GM19463 (cell line): ENCODE measurements at regions not wholly inside any gene's neighbourhood (a gene's known extent, or its start where the extent isn't known, plus 50 kb on each side); places are given as distances from the start of the nearest gene placed in this dataset.
"Not testable (repeated sequence)": the region's sequence is repeated elsewhere in the genome, so short reads cannot be mapped to it uniquely, and the experiment has no call there.

Experiments
- ATAC-seq: cut with Tn5 transposase; IDR thresholded peaks from one replicate; pipeline ENCODE4 v1.9.1; 2021; ENCODE audit warnings: mild to moderate bottlenecking, moderate library complexity; ENCODE audit not compliant: unreplicated experiment

DNA sequence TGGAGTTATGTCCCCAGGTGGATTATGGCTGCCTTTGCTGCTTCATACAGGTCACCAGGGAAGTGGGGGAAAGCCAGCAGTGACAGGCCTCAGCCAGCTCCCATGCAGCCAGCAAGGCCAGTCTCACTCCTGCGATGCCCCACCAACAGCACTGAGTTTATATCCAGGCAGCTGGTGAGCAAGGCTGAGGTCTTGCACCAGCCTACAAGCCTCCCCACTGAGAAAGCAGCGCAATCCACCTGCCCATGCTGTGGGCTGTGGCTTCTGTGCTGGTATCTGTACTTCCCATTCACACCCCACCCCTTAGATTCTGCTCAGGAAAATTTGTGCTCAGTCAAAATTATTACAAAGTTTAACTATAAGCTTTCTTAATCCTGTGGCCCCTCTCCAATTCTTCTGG lies 153.5 kb downstream of the HHIP start:
- no peak for ATAC-seq

DNA sequence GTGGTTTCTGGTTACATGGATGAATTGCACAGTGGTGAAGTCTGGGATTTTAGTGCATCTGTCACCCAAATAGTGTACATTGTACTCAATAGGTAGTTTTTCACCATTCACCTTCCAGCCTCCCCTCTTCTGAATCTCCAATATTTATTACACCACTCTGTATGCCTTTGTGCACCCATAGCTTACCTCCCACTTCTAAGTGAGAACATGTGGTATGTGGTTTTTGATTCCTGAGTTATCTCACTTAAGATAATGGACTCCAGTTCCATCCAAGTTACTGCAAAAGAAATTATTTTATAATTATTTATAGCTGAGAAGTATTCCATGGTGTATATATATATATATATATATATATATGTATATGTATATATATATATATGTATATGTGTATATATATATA lies 155.8 kb downstream of the HHIP start:
- no peak for ATAC-seq

DNA sequence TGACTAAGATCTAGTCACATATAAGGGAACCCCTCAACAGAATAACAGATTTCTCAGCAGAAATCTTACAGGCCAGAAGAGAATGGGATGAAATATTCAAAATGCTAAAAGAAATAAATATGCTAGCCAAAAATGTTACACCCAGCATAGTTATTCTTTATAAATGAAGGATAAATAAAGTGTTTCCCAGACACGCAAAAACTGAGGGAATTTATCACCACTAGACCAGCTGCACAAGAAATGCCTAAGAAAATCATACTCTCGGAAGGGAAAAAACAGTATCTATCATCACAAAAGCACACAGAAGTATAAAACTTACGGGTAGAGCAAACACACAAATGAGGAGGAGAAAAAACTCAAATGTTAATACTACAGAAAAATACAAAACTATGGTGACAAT lies 162.1 kb downstream of the HHIP start:
- ATAC-seq = no peak

DNA sequence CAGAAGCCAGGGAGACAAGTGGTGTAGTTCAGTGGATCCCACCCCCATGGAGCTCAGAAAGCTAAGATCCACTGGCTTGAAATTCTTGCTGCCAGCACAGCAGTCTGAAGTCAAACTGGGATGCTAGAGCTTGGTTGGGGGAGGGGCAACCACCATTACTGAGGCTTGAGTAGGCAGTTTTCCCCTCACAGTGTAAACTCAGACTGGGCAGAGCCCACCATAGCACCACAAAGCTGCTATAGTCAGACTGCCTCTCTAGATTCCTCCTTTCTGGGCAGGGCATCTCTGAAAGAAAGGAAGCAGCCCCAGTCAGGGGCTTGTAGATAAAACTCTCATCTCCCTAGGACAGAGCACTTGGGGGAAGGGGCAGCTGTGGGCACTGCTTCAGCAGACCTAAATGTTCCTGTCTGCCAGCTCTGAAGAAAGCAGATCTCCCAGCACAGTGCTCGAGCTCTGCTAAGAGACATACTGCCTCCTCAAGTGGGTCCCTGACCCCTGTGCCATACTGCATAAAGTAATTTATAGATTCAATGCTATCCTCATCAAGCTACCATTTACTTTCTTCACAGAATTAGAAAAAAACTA lies 163.2 kb downstream of the HHIP start:
- no peak for ATAC-seq

DNA sequence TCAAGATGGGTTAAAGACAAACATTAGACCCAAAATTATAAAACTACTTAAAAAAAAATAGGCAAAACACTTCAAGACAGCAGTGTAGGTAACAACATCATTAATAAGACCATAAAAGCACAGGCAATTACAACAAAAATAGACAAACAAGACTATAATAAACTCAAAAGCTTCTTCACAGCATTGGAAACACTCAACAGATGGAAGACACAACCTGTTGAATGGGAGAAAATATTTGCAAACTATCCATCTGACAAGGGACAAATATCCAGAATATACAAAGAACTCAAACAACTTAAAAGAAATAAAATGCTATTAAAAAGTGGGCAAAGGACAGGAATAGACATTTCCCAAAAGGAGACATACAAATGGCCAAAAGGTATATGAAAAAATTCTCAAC lies 170.7 kb downstream of the HHIP start:
- ATAC-seq = no peak

DNA sequence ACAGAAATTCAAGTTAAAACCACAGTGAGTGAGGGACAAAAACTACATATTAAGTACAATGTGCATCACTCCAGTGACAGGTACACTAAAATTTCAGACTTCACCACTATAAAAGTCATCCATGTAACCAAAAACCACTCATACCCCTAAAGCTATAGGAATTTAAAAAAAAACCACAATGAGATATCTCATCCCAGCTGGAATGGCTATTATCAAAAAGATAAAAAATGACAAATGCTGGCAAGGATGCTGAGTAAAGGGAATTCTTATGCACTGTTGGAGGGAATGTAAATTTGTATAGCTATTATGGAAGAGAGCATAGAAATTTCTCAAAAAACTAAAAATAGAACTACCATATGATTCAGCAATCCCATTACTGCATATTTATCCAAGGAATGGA lies 171.1 kb downstream of the HHIP start:
- ATAC-seq = no peak

DNA sequence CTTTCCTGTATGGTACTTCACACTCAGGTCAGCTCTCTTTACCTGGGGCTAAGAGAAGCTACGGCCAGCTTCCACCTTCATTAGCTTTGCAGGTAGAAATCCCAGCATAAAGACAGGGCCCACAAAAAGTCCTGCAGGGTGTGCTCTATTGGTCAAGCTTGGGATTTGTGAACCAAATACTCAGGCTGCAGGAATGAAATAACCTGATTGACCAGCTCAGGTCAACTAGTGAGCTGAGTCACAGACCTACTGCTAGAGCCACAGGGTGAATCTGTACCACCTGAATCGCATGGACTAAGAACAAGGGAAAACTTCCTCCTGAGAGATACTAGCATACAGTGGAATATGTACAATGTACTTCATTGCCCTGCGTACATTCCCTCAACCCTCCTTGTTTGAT lies 172.2 kb downstream of the HHIP start:
- no peak for ATAC-seq

DNA sequence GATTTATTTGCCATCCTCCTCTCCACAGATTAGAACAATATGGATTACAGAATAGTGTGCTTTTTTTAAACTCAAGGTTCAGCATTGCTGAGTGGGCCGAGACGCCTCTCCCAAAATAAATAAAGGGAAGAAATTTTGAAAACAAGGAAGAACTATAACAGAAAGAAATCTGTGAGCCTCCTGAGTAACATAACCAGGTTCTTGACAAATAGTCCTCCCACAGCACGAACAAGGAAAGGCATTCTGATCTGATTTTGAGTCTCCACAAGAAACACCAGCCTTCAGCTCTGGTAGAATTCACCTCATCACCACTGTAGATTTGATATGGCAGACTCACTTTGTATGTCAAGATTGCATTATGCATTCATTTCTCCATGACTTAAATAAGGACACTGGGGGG lies 173.6 kb downstream of the HHIP start:
- ATAC-seq = no peak

DNA sequence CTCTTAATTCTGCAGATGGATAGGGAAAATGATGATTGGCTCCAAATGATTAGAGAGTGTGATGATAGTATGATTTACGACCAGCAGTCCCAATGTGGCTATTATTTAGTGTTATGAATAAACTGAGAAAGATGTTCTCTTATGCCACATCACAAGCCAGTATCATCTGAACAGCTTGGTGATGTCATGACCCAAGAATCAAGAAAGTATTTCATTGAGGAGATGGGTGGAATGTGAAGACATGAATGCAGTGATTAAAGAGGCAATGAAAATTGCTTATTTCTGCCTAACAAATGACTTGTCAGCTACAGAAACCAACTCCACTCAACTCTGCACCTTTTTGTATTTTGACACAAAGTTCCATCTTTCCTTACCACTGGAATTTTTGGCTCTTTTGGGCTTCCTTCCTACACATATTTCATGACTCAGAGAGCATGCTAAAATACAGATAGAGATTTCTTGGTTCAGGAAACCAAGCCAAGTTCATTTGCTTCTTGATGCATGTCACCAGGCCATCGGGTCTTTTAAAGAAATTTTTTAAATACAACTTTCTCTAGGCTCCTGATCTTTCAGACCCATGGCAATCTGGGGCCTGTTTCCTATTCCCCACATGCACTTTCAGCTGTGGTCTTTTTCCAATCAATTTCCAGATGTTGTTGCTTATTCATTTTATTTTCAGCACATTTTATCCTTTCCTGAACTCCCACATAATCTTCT lies 174.2 kb downstream of the HHIP start:
- ATAC-seq = no peak

DNA sequence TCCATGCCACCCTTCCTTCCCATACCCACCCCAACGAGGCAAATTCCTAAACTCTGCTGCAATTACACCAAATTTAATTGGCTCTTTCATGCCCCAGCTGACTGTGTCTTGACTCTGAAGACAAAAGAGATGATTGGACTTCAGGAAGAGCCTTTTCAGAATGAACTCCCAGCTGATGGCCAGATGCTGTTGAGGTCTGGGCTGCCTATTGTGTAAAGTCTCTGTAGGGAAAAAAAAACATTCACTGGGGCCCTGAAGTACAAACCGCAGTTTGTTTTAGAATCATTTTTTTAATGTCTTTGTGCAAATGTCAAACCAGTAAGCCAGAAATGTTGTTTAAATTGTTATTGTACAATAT lies 174.8 kb downstream of the HHIP start:
- no peak for ATAC-seq

DNA sequence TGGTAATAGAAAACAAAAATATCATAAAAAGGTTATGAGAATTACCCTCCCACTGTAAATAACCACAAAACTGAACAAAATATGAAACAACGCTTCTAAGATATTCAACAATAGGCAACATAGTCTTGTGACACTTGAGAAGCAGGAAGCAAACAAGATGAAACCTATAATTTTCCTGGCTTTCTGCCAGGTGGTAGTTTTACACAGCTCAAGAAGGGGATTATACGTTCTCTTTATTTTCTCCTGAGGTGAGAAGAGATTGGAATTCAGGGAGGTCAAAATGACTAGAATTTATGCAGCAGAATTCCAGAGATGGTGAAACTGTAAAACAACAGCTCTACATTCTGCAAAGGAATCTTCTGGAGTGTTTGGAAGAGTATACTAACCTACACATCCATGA lies 186.0 kb downstream of the HHIP start:
- no peak for ATAC-seq

DNA sequence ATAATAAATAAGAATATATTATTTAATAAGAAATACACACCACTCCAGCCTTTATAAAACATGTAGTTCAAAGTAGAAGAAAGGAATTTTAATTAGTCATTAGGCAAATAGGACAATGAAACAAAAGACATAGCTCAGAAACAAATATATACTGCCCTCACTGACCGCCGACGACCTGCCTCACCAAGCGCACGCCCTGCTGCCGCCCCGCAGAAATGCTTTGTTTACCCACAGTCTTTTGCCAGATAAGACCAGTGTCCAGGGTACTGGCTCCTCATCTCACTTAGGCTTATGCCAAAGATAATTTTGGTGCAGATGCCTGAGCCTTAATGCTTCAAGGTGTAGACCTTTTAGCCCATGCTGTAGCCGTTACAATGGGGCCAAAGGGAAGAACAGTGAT lies 199.5 kb downstream of the HHIP start:
- no peak for ATAC-seq

DNA sequence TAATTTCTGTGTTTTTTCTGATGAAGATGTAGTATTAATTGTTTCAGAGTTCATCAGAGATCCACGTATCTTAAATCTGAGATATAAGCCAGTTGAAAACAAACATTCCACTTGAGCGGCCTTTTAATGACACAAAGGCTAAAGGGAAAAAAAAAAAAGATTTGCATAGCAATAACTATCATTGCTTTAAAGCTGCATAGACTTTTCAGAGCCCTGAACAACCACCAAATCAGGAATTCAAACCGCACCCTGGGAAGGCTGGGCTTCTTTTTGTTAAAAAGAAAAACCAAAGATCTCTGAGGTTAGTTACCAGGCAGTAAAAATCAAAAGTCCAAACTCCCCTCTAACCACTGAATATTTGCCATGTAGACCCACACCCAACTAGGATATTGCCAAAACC lies 206.0 kb downstream of the HHIP start:
- no peak for ATAC-seq

DNA sequence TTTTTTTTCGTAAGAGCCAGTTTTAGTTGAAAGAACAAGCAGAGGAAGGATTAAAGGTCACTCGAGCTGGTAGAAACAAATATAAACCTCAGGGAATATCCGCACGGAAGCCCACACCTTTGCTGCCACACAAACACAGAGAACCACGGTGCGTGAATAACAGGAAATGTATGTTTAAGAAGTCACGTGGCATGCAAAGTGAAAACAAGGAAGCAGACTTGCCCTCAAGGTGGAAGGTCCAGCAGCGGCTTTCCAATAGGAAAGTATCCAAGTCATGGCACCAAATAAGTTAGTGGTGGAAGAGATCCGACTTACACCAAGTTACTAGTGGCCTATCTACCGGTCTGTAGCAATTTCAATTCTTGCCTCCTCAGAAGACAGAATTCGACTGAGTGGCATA lies 215.5 kb downstream of the HHIP start:
- no peak for ATAC-seq

DNA sequence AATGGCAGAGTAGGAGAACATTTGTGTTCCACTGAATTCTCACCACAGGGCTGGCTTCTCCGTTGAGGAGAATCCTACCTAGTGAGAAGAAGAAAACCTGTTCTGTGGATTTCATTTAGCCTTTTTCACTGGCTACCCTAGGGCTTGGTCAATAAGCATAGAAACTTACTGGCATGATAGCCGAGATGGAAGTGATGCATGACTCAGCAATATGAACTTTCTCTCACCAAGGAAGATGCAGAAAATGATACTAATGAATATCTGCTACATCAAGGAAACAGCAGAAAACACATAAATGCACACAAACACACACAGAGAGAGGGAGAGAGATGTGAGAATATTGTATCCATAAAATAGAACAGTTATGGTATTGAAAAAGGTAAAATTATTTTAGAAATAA lies 216.3 kb downstream of the HHIP start:
- no peak for ATAC-seq

DNA sequence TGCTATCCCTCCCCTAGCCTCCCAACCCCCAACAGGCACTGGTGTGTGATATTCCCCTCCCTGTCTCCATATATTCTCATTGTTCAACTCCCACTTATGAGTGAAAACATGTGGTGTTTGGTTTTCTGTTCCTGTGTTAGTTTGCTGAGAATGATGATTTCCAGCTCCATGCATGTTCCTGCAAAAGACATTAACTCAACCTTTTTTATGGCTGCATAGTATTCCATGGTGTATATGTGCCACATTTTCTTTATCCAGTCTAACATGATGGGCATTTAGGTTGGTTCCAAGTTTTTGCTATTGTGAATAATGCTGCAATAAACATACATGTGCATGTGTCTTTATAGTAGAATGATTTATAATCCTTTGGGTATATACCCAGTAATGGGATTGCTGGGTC lies 218.9 kb downstream of the HHIP start:
- ATAC-seq = not testable (repeated sequence)

DNA sequence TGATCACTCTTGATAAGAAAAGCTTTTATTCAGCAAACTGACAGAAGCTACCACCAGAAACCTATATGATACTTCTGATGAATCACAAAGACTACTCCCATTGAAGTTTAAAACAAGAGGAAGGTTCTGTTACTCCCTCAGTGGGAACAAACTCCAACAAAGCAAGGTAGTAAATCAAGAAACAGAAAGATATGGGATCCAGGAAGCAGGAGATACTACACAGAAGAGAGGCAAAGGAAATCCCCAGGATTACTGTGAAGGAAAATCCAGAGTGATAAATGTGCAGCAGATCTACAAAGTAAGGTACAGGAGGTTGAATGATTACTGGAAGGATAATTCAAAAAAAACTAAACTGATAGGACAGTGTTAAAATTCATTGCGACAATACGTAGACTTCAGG lies 222.4 kb downstream of the HHIP start:
- ATAC-seq = no peak

DNA sequence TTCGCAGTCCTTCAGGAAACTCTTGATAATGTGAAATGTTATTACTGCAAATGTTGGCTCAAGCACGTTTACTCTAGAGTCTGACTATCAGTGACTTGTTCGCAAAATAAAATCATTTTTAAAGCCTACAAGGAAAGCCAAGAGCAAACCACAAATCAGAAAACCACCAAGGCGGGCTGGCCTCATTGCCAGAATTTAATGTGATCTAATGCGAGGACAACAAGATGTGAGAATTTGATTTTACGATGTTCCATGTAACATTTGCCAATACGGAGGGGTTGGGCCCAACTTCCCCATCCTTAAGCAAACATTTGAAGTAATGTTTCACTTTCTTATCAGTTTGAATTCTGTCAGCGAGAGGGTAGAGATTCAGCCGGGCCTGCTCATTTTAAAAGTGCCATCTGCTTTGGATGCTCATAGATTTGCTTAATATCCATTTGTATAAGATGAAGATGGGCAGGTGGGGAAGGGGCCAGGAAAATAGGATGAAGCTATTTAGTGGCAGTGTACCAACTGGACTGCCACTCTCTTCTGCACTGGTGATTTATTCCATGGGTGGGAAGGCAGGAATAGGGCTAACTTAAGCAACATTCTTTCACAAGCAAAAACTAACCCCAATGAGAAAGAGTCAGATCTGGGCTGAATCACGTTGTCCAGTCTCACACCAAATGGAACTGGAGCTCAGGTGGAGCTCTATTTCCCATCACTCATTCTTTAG lies 225.3 kb downstream of the ANAPC10 start:
- ATAC-seq = no peak

DNA sequence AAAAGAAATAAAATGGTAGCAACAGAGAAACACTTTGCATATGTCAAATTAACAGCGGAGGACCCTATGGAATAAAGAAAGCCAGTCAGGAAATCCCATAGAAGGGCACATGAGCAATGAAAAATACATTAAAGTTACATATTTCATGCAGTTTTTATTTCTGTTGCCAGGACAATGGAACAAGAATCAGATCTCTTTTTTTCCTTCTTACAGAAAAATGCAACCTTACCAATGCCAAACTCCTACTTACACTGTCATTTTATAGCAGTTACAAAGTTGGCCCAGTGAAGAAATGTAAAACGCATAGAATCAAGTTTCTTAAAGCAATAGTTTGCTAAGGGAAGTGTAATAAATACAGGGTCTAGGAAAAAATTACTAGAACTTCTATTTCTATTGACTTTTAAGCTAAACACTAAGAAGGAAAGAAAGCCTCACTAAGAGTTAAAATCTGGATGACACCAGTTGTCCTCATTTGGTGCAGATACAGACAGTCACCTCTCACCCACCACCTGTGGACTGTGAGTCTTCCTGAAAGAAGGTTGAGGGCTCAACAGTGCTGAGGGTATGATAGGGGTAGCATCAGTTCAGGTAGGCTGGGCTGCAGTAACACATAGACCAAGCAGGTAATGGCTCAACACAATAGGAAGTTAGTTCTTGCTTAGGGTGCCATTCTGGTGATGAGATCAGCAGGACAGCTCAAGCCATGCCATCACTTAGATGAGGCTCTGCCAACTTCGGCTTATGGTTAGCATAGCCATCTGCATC lies 224.6 kb downstream of the ANAPC10 start:
- no peak for ATAC-seq

DNA sequence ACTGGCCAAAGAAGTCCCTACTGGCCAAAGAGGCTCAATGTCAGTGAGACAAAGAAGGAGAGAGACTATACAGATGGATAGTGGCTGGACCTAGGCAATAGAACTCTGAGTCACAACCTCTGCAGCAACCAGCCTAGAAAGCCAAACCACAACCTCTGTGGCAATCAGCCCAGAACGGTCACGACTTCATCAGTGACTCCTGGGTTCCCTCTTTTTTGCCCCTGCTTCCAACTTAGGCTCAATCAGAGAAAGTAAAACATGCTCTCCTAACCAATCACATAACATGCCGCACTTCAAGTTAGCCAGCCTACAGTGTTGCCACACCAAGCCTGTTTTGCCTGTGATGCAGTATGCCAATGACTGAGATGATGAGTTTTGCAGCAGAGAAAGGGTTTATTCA lies 203.4 kb downstream of the ANAPC10 start:
- peak; percentile 42 for ATAC-seq

DNA sequence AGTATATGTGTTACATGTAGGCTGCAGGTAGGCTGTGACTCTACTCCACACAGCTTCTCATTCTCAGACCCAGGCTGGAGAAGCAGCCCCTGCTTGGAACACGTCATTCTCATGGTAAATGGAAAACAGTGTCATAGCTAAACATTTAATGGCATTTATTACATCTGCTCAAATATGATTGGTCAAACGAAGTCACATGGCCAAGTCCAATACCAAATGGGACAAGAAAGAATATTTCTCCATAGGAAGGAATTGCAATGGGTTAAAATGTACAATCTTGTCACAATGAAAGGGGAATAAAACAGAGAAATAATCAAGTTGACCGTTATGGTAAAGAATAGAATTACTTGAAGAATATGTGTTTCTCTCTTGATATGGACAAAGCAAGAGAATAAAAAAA lies 198.6 kb downstream of the ANAPC10 start:
- ATAC-seq = no peak

DNA sequence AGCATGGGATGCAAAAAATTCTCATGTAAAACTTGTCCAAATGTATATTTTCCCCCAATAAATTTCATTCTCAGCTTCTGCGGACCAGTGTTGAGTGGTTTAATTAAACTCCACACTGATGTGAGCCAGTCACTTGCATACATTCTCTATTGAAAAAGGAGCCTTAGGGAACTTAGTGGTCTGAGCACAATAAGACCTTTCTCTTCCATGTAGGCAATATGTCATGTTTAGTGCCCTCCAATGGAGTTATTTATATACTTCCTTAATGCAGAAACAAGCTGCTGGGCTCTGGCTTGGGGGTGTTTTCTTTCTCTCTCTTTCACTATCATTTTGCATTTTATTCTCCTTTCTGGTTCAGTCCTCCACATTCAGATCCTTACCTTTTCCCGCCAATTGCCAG lies 196.9 kb downstream of the ANAPC10 start:
- no peak for ATAC-seq
